Liver (tissue), 8 donors: ENCODE measurements at regions not wholly inside any gene's neighbourhood (a gene's known extent, or its start where the extent isn't known, plus 50 kb on each side); places are given as distances from the start of the nearest gene placed in this dataset.

Source experiments
- DNase-seq: peaks from one replicate; pipeline ENCODE4 v3.0.0-alpha.2; 2017; ENCODE audit warnings: low spot score
- H3K27ac ChIP-seq, 2 donors: one replicate each; pipeline ENCODE4 v1.7.0; 2013; ENCODE audit warnings: inconsistent platforms in 2 of 2, low read length in 2 of 2, control low read depth in 1 of 2, low read depth in 1 of 2, mild to moderate bottlenecking in 1 of 2
- H3K27me3 ChIP-seq, 4 donors: one replicate each; pipeline versions ENCODE4 v1.6.1 to v1.7.0; 2013; ENCODE audit warnings: low read length in 3 of 4, inconsistent platforms in 1 of 4, mild to moderate bottlenecking in 1 of 4, moderate library complexity in 1 of 4; ENCODE audit not compliant: control insufficient read depth in 4 of 4, insufficient read depth in 4 of 4
- H3K36me3 ChIP-seq, 4 donors: one replicate each; pipeline versions ENCODE4 v1.6.1 to v1.7.0; 2013; ENCODE audit warnings: low read length in 3 of 4, mild to moderate bottlenecking in 3 of 4, low read depth in 1 of 4, moderate library complexity in 1 of 4; ENCODE audit not compliant: control insufficient read depth in 4 of 4, insufficient read depth in 3 of 4
- H3K4me1 ChIP-seq, 4 donors: one replicate each; pipeline versions ENCODE4 v1.6.1 to v1.7.0; 2013; ENCODE audit warnings: low read length in 3 of 4, mild to moderate bottlenecking in 3 of 4, moderate library complexity in 1 of 4; ENCODE audit not compliant: control insufficient read depth in 4 of 4, insufficient read depth in 4 of 4
- H3K4me3 ChIP-seq, 3 donors: one replicate each; pipeline versions ENCODE4 v1.6.1 to v1.7.0; 2013; ENCODE audit warnings: low read length in 3 of 3, control low read depth in 1 of 3, low read depth in 1 of 3, mild to moderate bottlenecking in 1 of 3
- H3K9ac ChIP-seq, 2 donors: one replicate each; pipeline ENCODE4 v1.7.0; 2013; ENCODE audit warnings: low read length in 2 of 2, mild to moderate bottlenecking in 2 of 2, moderate library complexity in 2 of 2, control low read depth in 1 of 2, low read depth in 1 of 2
- H3K9me3 ChIP-seq, 4 donors: one replicate each; pipeline versions ENCODE4 v1.6.1 to v1.7.0; 2013; ENCODE audit warnings: low read length in 3 of 4; ENCODE audit not compliant: control insufficient read depth in 4 of 4
- EGR1 ChIP-seq, 2 donors: IDR thresholded peaks; 2 replicates each; pipeline ENCODE4 v1.6.1; 2016 to 2018; ENCODE audit warnings: antibody characterized with exemption in 2 of 2, low read depth in 2 of 2
- FOXA1 ChIP-seq: IDR thresholded peaks from 2 replicates; pipeline ENCODE4 v1.6.1; 2016; ENCODE audit warnings: antibody characterized with exemption
- FOXA2 ChIP-seq: IDR thresholded peaks from 2 replicates; pipeline ENCODE4 v1.6.1; 2016; ENCODE audit warnings: antibody characterized with exemption
- GABPA ChIP-seq, 2 donors: IDR thresholded peaks in 1 of 2; conservative IDR thresholded peaks in 1 of 2; 2 replicates each; pipeline ENCODE4 v1.6.1; 2016; ENCODE audit warnings: antibody characterized with exemption in 2 of 2, mild to moderate bottlenecking in 1 of 2, moderate library complexity in 1 of 2
- HNF4A ChIP-seq, 2 donors: conservative IDR thresholded peaks; 2 replicates each; pipeline ENCODE4 v1.6.1; 2016; ENCODE audit warnings: antibody characterized with exemption in 2 of 2, mild to moderate bottlenecking in 2 of 2
- HNF4G ChIP-seq: IDR thresholded peaks from 2 replicates; pipeline ENCODE4 v1.6.1; 2016; ENCODE audit warnings: antibody characterized with exemption
- JUND ChIP-seq, 2 donors: IDR thresholded peaks; 2 replicates each; pipeline ENCODE4 v1.6.1; 2016; ENCODE audit warnings: antibody characterized with exemption in 2 of 2
- NR2F2 ChIP-seq: IDR thresholded peaks from 2 replicates; pipeline ENCODE4 v1.6.1; 2016; ENCODE audit warnings: antibody characterized with exemption
- RAD21 ChIP-seq, 2 donors: IDR thresholded peaks; 2 replicates each; pipeline ENCODE4 v1.6.1; 2016; ENCODE audit warnings: antibody characterized with exemption in 2 of 2, mild to moderate bottlenecking in 2 of 2
- RXRA ChIP-seq, 2 donors: IDR thresholded peaks; 2 replicates each; pipeline ENCODE4 v1.6.1; 2017 to 2018; ENCODE audit warnings: antibody characterized with exemption in 2 of 2, mild to moderate bottlenecking in 1 of 2
- SP1 ChIP-seq: IDR thresholded peaks from 2 replicates; pipeline ENCODE4 v1.6.1; 2018; ENCODE audit warnings: antibody characterized with exemption, mild to moderate bottlenecking
- TAF1 ChIP-seq: conservative IDR thresholded peaks from 2 replicates; pipeline ENCODE4 v1.6.1; 2016; ENCODE audit warnings: antibody characterized with exemption, mild to moderate bottlenecking
- YY1 ChIP-seq: IDR thresholded peaks from 2 replicates; pipeline ENCODE4 v1.6.1; 2016; ENCODE audit warnings: antibody characterized with exemption, mild to moderate bottlenecking
- WGBS: extraction: QIAGEN DNeasy Blood & Tissue Kit; methylation state at CpG from one replicate; pipeline ENCODE4 v1.1.7; 2013; 5-methylcytosine and 5-hydroxymethylcytosine counted together
- TF ChIP-seq, protein P1 (sequence below): fragments of 150-350 bp; IDR thresholded peaks from 2 replicates; pipeline ENCODE4 v1.5.1; 2017; ENCODE audit warnings: improper control_type of control experiment, low read depth, low read length; ENCODE audit not compliant: missing input control
- TF ChIP-seq, protein P2 (sequence below): IDR thresholded peaks from 2 replicates; pipeline ENCODE4 v1.6.1; 2016; ENCODE audit warnings: antibody characterized with exemption
- TF ChIP-seq, protein P3 (sequence below): IDR thresholded peaks from 2 replicates; pipeline ENCODE4 v1.6.1; 2016; ENCODE audit warnings: antibody characterized with exemption, mild to moderate bottlenecking
- TF ChIP-seq, protein P4 (sequence below): IDR thresholded peaks from 2 replicates; pipeline ENCODE4 v1.6.1; 2016; ENCODE audit warnings: antibody characterized with exemption
- TF ChIP-seq, protein P5 (sequence below): IDR thresholded peaks from 2 replicates; pipeline ENCODE4 v1.6.1; 2016; ENCODE audit warnings: antibody characterized with exemption
- donor health status: healthy.
- donor health status: healthy.
- donor health status: healthy.
- donor health status: healthy.
- donor health status: healthy.

DNA sequence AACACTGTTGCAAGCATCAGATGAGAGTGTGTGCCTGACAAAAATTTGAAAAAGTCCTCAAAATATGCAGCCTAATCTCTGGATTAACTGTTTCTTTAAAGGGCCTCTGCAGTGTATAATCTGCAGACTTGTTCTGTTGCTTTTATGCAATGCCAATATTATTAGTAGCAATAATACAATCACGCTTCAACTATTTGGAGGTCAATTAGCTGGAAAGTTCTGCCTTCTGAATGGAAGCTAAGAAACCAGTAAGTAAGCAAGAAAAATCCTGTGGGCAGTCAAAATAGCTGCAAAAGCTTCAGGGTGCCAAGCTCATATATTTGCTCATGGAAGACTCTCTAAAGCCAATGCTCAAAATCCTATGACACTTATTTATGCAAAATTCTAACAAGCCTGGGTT is 153.2 kb upstream of the NR2F2 start:
- H3K27me3 ChIP-seq, result no peaks in the 10 kb centered on the region
- H3K9me3 ChIP-seq, result no peaks in the 10 kb centered on the region
- H3K4me3 ChIP-seq, result no peak overlapping the region
- no peak overlapping the region for H3K9ac ChIP-seq
- no peak for DNase-seq
- WGBS, result 86% methylated on average over 1 of the region's 1 CpG
- no peaks in the 10 kb centered on the region for H3K36me3 ChIP-seq
- peaks cover 3 to 19% (median 11%) of the 10 kb centered on the region in 4 donors for H3K4me1 ChIP-seq
- TF ChIP-seq FOXA2 (no peak), SP1 (no peak), FOXA1 (no peak), EGR1 (IDR thresholded peaks at IDR 0.05; ENCODE audit: low read depth in 2 of 2) (no peak), RXRA (IDR thresholded peaks at IDR 0.05) (no peak), HNF4G (no peak), RAD21 (IDR thresholded peaks at IDR 0.05) (no peak), JUND (IDR thresholded peaks at IDR 0.05) (no peak), NR2F2 (no peak)
- TF ChIP-seq, protein P1, sequence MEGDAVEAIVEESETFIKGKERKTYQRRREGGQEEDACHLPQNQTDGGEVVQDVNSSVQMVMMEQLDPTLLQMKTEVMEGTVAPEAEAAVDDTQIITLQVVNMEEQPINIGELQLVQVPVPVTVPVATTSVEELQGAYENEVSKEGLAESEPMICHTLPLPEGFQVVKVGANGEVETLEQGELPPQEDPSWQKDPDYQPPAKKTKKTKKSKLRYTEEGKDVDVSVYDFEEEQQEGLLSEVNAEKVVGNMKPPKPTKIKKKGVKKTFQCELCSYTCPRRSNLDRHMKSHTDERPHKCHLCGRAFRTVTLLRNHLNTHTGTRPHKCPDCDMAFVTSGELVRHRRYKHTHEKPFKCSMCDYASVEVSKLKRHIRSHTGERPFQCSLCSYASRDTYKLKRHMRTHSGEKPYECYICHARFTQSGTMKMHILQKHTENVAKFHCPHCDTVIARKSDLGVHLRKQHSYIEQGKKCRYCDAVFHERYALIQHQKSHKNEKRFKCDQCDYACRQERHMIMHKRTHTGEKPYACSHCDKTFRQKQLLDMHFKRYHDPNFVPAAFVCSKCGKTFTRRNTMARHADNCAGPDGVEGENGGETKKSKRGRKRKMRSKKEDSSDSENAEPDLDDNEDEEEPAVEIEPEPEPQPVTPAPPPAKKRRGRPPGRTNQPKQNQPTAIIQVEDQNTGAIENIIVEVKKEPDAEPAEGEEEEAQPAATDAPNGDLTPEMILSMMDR, result no peak
- TF ChIP-seq, protein P2, sequence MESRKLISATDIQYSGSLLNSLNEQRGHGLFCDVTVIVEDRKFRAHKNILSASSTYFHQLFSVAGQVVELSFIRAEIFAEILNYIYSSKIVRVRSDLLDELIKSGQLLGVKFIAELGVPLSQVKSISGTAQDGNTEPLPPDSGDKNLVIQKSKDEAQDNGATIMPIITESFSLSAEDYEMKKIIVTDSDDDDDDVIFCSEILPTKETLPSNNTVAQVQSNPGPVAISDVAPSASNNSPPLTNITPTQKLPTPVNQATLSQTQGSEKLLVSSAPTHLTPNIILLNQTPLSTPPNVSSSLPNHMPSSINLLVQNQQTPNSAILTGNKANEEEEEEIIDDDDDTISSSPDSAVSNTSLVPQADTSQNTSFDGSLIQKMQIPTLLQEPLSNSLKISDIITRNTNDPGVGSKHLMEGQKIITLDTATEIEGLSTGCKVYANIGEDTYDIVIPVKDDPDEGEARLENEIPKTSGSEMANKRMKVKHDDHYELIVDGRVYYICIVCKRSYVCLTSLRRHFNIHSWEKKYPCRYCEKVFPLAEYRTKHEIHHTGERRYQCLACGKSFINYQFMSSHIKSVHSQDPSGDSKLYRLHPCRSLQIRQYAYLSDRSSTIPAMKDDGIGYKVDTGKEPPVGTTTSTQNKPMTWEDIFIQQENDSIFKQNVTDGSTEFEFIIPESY, result no peak
- TF ChIP-seq, protein P3, sequence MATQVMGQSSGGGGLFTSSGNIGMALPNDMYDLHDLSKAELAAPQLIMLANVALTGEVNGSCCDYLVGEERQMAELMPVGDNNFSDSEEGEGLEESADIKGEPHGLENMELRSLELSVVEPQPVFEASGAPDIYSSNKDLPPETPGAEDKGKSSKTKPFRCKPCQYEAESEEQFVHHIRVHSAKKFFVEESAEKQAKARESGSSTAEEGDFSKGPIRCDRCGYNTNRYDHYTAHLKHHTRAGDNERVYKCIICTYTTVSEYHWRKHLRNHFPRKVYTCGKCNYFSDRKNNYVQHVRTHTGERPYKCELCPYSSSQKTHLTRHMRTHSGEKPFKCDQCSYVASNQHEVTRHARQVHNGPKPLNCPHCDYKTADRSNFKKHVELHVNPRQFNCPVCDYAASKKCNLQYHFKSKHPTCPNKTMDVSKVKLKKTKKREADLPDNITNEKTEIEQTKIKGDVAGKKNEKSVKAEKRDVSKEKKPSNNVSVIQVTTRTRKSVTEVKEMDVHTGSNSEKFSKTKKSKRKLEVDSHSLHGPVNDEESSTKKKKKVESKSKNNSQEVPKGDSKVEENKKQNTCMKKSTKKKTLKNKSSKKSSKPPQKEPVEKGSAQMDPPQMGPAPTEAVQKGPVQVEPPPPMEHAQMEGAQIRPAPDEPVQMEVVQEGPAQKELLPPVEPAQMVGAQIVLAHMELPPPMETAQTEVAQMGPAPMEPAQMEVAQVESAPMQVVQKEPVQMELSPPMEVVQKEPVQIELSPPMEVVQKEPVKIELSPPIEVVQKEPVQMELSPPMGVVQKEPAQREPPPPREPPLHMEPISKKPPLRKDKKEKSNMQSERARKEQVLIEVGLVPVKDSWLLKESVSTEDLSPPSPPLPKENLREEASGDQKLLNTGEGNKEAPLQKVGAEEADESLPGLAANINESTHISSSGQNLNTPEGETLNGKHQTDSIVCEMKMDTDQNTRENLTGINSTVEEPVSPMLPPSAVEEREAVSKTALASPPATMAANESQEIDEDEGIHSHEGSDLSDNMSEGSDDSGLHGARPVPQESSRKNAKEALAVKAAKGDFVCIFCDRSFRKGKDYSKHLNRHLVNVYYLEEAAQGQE, result no peak
- no peak overlapping the region for H3K27ac ChIP-seq

DNA sequence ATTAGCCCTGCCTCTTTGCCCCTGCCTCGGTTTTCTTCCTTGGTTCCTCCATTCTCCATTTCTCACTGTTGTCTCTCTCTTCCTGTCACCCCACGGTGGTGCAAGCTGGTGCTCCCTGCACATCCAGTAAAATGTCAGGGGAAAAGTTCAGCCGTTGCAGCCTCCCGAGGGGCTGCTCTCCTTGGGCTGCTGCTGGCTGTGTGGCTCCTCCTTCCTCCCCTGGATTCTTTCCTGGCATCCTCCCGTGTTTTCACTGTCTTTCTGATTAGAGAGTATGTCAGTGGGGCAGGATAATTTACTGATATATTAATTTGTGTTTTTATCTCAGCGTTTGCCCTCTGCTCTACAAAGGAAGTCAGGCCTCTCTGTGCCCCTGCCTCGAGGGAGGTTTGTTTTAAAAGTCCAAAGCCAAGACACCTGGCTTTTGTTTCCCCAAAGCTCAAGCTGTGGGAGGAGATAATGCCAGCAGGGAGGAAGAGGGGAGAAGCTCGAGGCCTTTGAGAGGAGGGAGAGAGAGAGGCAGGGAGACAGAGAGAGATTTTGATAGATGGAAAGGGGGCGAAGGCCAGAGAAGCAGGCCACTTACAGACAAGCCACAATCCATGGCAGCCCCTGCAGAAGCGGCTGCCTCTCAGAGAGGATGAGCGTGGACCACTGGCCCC is 150.3 kb upstream of the NR2F2 start:
- 58% methylated on average over 11 of the region's 11 CpGs for WGBS
- no peak for DNase-seq
- TF ChIP-seq YY1 (no peak), FOXA1 (no peak), GABPA (IDR thresholded peaks at IDR 0.05 in 1 of 2, conservative IDR thresholded peaks at IDR 0.05 in 1 of 2) (no peak), EGR1 (IDR thresholded peaks at IDR 0.05; ENCODE audit: low read depth in 2 of 2) (no peak), RXRA (IDR thresholded peaks at IDR 0.05) (no peak), HNF4G (no peak), NR2F2 (no peak), TAF1 (no peak), SP1 (no peak), HNF4A (conservative IDR thresholded peaks at IDR 0.05) (no peak), RAD21 (IDR thresholded peaks at IDR 0.05) (no peak), JUND (IDR thresholded peaks at IDR 0.05) (no peak)
- TF ChIP-seq, protein P2, result no peak
- TF ChIP-seq, protein P4, sequence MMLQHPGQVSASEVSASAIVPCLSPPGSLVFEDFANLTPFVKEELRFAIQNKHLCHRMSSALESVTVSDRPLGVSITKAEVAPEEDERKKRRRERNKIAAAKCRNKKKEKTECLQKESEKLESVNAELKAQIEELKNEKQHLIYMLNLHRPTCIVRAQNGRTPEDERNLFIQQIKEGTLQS, result no peak
- TF ChIP-seq, protein P5, sequence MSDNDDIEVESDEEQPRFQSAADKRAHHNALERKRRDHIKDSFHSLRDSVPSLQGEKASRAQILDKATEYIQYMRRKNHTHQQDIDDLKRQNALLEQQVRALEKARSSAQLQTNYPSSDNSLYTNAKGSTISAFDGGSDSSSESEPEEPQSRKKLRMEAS, result no peak
- TF ChIP-seq, protein P1, result no peak

More for the DNA sequence above, 150.3 kb upstream of the NR2F2 start:
- H3K27ac ChIP-seq, result no peak overlapping the region
- no peak overlapping the region for H3K9ac ChIP-seq
- no peaks in the 10 kb centered on the region for H3K36me3 ChIP-seq
- H3K27me3 ChIP-seq, result no peaks in the 10 kb centered on the region
- peaks cover 4 to 30% (median 25%) of the 10 kb centered on the region in 4 donors for H3K4me1 ChIP-seq
- no peaks in the 10 kb centered on the region for H3K9me3 ChIP-seq
- no peak overlapping the region for H3K4me3 ChIP-seq
